GM21619 (cell line): ENCODE measurements at regions not wholly inside any gene's neighbourhood (a gene's known extent, or its start where the extent isn't known, plus 50 kb on each side); places are given as distances from the start of the nearest gene placed in this dataset.

ENCODE experiments used
- ATAC-seq: cut with Tn5 transposase; IDR thresholded peaks from one replicate; pipeline ENCODE4 v1.9.1; 2021; ENCODE audit not compliant: unreplicated experiment

GRCh38 chr11:87437844-87438223, 400.1 kb downstream of the TMEM135 start:
- no peak for ATAC-seq

- no peak for ATAC-seq
Observed at GRCh38 chr11:87437133-87437843, 399.6 kb downstream of the TMEM135 start.

DNA sequence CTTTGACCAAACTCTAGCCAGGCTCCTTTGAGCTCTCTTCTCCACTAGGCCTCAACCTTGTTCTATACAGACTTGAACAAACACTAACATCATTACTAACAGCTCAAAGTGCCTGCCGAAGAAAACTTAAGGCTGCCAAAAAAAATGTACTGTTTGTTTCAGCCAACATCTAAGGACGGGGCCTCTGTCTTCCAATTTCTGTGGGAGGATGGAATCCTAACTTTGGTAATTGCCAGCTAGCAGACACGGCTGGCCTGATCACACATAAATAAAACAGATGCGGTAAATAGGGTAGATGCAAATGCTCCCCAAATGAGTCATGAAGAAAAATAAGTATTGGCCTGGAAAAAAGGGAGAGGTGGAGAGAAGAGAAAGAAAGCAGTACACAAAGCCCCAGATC, 394.3 kb downstream of the TMEM135 start:
- ATAC-seq, result no peak

- no peak for ATAC-seq
Observed at GRCh38 chr11:87431392-87431791, 393.7 kb downstream of the TMEM135 start.

DNA sequence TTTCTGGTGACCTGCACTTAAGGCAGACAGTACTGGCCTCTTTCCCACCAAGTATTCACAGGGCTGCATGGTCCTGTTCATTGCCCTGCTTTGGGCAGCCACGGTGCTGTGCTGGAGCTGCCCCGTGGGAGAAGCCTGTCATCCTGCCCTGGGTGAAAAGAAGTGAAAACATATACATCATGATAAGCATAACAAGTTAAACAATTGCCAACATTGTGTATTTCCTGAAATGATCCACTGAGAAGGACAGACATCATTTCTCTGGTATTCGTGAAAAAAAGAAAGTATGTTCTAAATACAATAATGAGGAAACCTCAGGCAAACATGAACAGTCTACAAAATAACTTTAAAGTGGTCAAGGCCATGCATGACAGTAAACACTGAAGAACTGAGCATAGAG, 393.1 kb downstream of the TMEM135 start:
- ATAC-seq, result no peak

DNA sequence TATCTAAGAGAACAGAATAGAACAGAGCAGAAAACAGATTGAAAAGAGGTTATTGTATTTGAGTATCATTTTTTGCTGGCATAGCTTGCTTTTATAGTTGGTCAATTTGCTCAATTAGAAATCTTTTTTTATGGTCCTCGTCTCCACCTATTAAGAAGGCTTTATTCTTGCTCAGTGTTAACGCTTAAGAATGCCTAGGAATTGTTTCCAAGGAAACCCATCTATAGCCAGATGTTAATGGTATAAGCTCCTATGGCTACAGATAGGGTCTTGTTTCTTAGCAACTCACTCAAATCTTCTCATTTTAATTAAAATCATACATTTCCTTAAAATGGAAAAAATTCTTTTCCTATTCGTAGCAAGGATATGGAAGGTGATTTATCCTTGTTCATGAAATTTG, 392.3 kb downstream of the TMEM135 start:
- ATAC-seq, result no peak

DNA sequence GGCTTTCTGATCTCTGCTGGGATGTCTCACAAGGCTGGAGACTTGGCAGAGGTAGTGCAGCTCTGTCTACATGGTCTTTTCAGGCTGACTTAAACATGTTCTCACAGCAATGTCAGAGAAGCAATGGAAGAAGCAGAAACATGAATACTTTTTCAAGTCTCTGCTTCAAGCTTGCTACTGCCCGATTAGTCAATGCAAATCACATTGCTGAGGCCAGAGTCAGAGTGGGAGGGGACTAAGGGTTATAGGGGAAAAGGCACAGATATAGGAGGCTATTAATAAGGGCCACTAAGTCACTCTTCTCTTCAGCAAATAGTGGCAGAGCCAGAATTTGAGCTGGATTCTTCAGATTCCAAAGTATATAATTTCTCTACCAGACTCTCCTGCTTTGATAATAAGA, 390.5 kb downstream of the TMEM135 start:
- ATAC-seq, result no peak

- ATAC-seq, result no peak
Observed at GRCh38 chr11:87425943-87426342, 388.2 kb downstream of the TMEM135 start.

DNA sequence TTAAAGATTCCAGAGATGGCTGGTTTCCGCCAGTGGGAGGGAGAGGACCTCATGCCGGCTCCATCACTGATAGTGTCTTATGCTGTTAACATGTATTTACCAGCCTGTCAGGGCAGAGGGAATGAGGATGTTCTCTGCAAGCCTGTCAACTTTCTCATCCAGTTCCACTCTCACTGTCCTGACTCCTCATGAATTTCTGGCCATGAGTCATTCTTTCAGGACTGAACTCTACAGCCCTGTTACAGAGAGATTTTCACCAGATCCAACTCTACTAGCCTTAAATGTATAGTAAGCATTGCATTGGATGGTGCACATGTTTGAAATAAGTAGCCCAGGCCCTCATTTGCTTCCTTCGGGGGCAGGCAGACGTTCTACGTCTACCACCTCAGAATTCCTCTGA, 387.7 kb downstream of the TMEM135 start:
- ATAC-seq, result no peak

DNA sequence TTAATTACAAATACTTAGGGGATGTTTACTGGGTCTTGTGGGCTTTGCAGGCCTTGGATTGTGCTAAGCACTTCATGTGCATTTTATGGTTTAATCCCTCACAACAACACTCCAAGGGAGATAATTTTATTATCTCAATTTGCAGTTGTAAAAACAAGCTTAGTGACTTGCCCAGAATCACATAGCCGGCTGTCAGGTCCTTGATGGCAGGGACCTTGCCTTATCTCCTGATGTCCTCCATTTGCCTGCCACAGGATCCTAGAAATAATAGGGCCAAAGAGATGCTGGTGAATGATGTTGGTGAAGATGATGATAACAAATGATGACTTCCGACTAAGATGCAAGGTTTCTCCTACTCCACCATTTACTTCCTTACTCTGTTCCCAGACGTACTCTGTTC, 385.4 kb downstream of the TMEM135 start:
- ATAC-seq, result no peak

GRCh38 chr11:87422566-87422965, 384.8 kb downstream of the TMEM135 start:
- ATAC-seq, result no peak

DNA sequence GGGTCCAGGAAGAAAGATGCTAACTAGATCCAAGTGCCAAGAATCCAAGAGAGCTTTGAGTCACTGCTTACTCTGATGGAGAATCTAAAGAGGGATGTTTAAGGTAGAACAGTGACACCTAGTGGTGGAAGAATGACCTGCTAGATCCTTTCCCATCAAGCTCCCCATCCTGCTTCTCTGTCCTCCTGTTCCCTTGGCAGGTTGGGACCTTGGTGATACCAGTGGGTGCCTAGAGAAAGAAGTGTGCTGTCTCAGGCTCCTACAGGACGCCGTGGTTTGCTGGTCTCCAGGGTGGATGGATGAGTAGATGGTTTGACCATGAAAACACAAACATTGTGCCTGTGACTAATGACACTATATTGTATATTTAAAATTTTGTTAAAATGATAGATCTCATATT, 383.7 kb downstream of the TMEM135 start:
- ATAC-seq, result peak; percentile 93

DNA sequence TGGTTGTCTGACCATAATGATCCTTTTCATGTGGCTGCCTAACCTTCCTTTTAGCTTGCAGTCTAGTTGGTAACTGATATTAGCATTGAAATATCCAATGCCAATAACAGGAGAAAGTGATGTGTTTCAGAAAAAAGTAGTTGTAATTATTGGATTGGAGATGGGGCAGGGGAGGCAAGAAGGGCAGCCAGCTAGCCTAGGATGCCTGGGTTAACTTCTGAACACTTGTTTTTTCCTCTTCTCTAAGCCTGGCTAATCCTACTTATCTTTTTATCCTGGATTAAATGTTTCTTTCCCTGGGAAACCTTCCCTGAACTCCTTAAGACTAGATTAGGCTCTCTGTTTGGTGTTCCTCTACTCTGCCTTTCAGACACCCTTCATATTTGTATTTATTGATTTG, 380.2 kb downstream of the TMEM135 start:
- no peak for ATAC-seq

DNA sequence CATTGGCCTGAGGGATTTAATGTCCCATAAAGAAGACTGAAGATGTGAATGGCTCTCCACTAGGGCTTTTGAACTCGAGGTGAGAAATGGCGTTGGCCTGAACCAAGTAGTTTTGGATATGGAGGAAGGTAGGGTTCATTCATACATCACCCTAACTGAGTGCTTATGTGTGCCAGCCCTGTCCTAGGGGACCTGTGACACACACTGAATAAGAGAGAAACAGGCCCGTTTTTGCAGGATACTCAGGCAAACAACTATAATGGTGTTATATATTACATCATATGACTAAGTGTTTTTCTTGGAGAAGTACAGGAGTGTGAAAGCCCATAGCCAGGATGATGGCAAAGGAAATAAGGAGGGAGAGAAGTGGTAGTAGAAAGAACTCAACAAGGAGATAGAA, 368.1 kb downstream of the TMEM135 start:
- no peak for ATAC-seq

- no peak for ATAC-seq
Observed at GRCh38 chr11:87405356-87405755, 367.6 kb downstream of the TMEM135 start.

DNA sequence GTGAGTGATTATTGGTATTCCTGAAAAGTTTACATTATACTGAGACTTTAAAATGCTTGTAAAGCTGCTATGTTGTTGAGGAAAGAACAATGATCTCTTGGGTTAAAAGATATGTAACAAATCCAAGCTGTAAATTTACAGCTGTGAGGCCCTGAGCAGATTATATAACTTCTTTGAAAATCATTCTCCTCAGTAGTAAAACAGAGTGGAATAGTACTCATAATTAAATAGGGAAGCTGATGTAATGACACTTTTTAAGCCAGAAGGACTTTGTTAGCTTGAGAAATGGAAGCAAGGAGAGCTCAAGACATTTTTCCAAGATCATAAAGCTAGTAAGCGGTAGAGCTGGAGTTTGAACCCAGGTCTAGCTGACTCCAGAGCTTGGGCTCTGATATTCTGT, 363.9 kb downstream of the TMEM135 start:
- no peak for ATAC-seq

DNA sequence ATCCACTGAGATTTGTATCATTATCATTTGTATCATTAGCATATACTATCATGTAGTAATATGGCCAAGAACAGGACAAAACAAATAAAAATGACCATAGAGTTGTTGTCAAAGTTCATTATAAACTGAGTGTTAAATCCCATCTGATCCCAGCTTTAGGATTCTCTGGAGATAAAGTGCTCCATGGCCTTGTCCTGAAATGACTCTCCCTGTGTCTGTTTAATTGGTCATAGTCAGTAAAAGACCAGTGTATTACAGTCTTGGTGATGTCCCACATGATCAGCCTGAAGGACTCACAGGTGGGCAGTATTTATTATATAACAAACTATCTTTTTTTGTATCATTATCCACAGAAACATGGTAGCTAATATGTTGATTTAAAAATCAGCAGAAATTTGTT, 361.6 kb downstream of the TMEM135 start:
- ATAC-seq, result no peak

- ATAC-seq, result no peak
Observed at GRCh38 chr11:87398931-87399330, 361.2 kb downstream of the TMEM135 start.

GRCh38 chr11:87397011-87397865, 359.5 kb downstream of the TMEM135 start:
- ATAC-seq, result no peak

GRCh38 chr11:87394924-87395323, 357.2 kb downstream of the TMEM135 start:
- no peak for ATAC-seq

- no peak for ATAC-seq
Observed at GRCh38 chr11:87392665-87393064, 354.9 kb downstream of the TMEM135 start.

DNA sequence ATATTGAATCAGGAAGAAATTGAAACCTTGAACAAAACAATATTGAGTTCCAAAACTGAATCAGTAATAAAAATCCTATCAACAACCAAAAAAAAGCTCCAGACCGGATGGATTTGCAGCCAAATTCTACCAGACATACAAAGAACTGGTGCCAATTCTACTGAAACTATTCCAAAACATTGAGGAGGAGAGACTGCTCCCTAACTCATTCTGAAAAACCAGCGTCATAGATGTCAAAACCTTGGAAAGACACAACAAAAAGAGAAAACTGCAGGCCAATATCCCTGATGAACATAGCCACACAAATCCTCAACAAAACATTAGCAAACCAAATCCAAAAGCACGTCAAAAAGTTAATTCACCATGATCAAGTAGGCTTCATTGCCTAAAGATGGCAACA, 353.8 kb downstream of the TMEM135 start:
- no peak for ATAC-seq
